Dermis microvascular lymphatic vessel endothelial cell (primary cell): ENCODE measurements at regions not wholly inside any gene's neighbourhood (a gene's known extent, or its start where the extent isn't known, plus 50 kb on each side); places are given as distances from the start of the nearest gene placed in this dataset.

Experiments
- DNase-seq, 2 donors: peaks; one replicate each; pipeline versions ENCODE4 v3.0.0 to v3.0.0-alpha.2; 2010; ENCODE audit warnings: low read depth in 2 of 2

DNA sequence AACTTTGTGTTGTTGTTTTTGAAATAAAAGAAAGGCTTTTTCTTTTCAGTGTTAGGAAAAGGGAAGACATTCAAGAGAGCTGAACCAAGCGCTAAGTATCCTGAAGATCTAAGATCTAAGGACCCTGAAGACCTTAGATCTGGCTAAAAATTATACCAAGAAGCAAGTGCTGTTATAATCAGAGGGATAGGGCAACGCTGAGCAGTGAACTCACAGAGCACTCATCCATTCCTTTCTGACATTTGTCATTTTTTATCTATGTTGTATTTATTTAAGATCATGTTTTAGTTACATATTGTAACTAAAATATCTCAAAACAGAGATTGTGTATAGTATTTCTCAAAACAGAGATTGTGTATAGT lies 60.5 kb upstream of the FAM216B start:
- DNase-seq, result no peak

DNA sequence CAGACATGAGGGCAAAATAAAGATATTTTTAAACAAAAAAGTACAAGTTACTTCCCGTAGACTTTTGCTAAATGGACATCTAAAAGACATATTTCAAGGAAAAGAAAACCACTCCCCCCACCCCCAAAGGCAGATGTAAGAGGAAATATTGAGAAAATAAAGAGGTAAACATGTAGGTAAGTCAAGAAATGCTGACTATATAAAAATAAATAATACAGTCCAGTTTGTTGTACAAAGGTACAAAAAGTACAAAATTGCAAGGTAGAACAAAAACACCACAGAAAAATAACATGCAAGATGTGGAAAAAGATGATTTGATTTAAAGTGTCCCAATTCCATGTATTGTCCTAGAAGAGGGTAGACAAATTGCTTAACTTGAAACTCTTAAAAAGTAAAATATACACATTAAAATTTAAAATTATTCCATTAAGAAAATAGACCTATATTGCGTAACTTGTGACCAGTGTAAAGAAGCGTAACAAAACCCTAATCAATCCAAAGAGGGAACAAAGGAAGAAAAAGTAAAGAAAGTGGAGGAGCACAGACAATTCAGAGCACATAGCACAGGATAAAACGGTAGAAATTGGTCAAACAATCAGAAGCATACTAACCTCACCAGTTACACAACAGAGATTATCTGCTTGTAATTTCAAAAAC lies 58.4 kb upstream of the FAM216B start:
- DNase-seq, result no peak

DNA sequence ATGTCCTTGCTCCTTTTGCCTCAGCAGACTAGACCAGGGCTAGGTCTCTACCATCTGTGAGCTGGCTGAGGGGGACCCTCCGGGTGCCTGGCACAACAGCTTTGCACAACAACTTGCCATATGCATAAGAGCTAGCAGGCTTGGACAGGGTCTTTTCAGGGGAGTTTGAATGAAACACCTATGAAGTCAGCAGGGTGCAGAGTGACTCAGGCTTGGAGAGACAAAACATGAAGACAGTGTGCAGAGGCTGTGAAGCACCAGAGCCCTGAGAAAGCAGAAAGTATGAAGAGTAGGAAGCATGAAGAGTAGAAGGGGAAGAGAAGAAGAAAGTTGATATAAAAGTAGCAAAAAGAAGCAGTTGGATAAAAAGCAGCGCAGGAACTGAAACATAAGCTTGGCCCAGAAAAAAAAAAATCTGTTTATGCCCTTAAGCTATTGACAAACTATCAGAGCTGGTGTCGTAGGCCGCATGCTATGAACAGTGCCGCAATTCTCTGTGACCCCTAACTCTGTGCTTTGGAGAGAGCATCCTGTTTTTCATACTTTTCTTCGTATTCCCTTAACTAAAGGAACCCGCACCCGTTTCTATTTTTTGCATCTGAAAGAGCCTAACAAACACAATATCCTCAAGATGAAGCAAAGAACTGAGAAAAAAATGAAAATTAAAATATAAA lies 52.7 kb upstream of the FAM216B start:
- no peak for DNase-seq

DNA sequence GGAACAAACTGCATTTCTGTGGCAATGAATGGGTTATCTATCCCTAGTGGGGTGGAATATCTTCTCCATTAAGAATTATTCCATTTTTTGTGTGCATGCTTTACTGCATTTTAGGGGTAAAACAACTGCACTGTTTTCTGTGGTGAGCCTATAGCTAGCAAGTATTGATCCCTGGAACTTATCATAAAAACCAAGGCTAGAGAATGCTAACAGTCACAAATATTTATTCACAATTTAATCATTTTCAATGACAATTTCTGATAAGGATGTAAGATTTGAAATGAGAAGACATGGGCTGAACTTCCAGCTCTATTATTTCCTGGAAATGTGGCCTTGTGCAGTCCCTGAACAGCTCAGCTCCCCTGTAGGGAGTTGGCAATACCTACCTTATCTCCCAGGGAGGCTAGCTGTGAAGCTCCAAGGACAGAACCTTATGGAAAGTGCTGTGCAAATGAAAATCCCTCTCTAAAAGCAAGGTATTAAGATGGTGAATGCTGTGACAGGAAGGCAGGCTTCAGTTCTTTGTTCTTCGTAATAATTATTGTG lies 51.5 kb upstream of the FAM216B start:
- DNase-seq, result no peak
